NCI-H2171 (cell line): ENCODE measurements at regions not wholly inside any gene's neighbourhood (a gene's known extent, or its start where the extent isn't known, plus 50 kb on each side); places are given as distances from the start of the nearest gene placed in this dataset.

Experiments
- DNase-seq: peaks from one replicate; lab custom pipeline; 2025; lab: John Stamatoyannopoulos, UW

GRCh38 chr6:21381331-21381963, 212.1 kb upstream of the SOX4 start:
- DNase-seq: no peak

GRCh38 chr6:21382821-21383449, 210.6 kb upstream of the SOX4 start:
- no peak for DNase-seq

GRCh38 chr6:21383450-21384085, 210.0 kb upstream of the SOX4 start:
- DNase-seq: no peak

DNA sequence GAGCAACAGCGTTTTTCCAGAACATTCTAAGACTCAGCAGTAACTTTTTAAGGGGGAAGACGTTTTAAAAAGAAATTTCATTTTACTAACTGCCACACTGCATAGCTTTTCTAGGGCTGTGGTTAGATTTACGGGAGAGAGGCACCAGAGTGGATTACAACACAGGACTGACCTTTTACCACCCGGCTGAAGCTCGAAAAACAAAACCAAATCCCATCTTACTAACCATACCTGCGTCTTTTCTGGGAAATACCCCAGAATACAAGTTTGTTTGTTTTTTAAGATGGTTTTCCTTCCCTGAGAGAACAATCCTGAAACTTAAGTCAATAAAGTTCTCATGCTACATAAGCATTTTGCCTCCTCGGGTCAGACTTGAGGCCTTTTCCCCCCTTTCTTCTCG, 209.3 kb upstream of the SOX4 start:
- no peak for DNase-seq

- DNase-seq: no peak
Observed at GRCh38 chr6:21386744-21387143, 206.8 kb upstream of the SOX4 start.

DNA sequence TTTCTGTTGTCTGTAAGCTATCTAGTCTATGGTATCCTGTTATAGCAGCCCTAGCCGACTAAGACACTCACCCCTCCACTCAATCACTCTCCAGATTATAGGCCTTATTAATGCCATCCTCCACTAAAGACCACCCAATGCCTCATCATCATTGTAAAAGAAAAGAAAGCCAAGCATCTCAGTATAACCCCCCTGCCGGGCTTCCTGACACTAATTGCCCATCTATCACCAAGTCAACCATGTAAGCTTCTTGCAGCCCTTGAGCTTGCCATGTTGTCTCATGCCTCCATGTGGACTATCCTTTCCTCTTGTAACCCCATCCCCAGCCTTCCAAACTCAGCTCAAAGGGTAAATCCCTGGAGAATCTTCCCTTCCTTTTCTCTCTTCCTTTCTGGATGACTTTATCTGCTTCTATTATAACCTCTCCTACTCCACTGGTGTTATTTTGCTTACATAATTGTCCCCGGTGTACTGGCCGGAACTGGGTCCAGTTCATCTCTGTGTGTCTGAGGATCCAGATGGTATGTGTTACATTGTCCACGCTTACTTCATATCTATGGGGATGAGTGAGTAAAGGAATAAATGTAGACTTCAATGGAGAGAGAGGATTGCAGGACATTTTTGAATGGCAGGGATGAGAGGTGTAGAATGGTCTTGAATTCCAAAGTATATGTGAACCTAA, 202.9 kb upstream of the SOX4 start:
- DNase-seq: no peak

DNA sequence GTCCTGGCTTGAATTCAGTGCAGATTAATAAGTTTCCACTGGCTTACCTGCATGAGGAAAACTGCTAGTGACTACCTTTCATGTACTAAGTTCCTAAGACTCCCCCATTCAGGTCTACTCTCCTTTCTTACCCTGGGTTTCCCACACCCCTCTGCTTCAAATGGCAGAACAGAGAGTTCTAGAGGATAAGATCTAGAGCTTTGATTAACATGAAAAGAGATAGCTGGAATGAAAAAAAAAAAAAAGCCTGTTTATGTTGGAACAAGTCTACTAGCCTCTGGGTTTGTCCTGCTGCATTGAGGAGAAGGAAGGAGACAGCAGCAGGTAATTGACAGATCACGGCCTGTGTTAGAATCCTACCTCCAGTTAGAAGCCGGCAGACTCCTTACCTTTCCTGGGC, 201.4 kb upstream of the SOX4 start:
- DNase-seq: no peak

DNA sequence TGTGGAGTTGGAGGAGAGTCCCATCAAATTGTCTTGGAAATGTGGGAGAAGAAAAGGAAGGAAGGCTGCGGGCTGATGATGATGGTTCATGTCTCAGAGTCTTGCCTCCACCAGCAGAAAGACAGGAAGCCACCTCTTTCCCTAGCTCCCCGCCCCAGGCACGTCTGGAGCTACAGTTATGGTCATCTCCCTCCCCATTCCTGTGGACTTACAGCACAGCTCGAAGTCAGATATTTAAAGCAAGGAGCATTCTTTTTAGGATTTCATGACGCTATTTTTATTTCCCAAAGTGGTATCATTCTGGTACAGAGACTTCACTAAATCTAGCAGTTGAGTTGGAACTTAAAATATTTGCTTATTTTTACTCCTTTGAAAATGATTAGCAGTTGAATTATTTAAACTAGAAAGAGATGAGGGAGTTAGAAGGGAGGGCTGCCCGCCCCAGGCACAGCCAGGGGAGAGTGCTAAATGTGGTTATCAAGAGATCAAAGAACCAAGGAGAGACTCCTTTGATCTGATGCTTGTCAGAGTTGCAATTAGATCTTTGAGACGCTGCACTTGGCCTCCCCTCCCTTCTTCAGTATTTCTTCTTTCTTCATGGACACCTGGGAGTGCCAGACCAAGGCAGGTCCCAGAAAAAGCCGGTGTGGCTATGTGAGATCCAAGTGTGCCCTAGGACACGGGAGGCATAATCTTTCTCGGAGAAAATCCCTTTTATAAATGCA, 199.9 kb upstream of the SOX4 start:
- DNase-seq: no peak

DNA sequence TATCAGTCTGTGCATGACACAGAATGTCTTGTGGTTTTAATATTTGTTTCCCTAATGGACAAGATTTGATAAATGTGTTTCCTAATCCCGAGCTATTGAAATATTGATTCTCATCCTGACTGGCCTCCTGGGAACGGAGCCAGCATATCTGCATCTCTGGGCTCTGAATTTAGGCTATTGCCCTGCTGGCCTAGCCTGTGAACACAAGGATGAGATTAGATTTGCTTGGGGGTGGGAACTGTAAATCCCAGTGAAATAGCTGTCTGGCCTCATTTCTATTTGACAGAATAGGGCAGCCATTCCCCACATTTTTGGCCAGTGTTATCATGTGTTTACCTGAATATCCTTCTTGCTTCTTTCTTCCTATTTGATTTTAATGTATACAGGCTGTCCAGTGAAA, 198.4 kb upstream of the SOX4 start:
- DNase-seq: no peak

DNA sequence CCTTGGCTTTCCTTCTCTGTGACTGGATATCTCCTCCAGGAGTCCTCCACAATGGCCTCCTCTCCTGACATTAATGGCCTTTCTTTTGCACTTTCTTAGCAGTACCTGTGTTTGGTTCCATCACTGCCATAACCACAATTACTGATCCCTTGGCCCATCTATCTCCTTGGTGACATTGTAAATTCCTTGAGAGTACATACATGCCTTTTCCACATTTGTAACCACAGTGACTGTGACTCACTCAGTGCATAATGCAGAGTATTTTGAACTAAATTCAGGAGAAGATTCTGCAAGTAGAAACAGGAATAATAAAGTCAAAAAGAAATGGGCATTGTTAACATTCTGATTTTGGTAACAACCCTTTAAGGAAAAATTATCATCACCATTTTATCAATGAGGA, 197.2 kb upstream of the SOX4 start:
- no peak for DNase-seq

GRCh38 chr6:21398741-21399325, 194.7 kb upstream of the SOX4 start:
- no peak for DNase-seq

GRCh38 chr6:21402368-21402767, 191.2 kb upstream of the SOX4 start:
- no peak for DNase-seq

- no peak for DNase-seq
Observed at GRCh38 chr6:21404577-21404976, 189.0 kb upstream of the SOX4 start.

DNA sequence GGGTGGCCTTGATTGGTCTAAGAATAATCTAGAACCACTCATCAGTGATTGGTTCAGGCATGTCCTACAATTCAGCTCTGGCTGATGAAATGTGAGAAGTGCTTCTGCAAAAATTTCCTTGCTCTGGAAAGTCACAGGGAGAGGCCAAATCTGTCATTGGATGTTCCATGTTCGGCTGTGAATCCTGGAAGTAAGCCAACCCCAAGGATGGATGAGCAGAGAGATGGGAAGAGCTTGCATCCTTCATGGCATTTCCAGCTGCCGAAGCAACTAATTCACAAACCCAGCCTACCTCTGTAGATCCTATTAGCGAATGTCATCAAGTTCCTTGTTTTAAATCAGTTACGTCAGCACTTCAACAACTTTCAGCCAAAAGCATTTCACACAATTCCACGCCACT, 187.2 kb upstream of the SOX4 start:
- DNase-seq: peak; percentile 34

DNA sequence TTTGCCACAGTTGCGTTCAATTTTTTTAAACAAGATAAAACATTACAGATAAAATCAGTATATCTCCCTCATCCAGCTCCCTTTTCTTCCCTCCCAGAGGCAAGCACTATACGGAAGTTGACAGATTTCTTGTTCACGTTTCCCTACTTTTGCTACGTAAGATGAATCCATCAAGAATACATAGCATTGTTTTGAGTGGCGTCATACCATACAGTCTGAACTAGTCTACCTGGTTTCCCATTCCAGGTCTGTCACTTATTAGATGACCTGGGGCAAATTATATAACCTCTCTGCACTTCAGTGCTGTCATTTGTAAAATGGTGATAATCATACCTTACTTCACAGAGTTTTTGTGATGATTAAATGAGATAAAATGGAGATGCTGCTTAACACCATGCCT, 184.3 kb upstream of the SOX4 start:
- no peak for DNase-seq

GRCh38 chr6:21413428-21413827, 180.1 kb upstream of the SOX4 start:
- DNase-seq: no peak

GRCh38 chr6:21414065-21414464, 179.5 kb upstream of the SOX4 start:
- no peak for DNase-seq

- no peak for DNase-seq
Observed at GRCh38 chr6:21420146-21420878, 173.2 kb upstream of the SOX4 start.

GRCh38 chr6:21420926-21421325, 172.6 kb upstream of the SOX4 start:
- no peak for DNase-seq

DNA sequence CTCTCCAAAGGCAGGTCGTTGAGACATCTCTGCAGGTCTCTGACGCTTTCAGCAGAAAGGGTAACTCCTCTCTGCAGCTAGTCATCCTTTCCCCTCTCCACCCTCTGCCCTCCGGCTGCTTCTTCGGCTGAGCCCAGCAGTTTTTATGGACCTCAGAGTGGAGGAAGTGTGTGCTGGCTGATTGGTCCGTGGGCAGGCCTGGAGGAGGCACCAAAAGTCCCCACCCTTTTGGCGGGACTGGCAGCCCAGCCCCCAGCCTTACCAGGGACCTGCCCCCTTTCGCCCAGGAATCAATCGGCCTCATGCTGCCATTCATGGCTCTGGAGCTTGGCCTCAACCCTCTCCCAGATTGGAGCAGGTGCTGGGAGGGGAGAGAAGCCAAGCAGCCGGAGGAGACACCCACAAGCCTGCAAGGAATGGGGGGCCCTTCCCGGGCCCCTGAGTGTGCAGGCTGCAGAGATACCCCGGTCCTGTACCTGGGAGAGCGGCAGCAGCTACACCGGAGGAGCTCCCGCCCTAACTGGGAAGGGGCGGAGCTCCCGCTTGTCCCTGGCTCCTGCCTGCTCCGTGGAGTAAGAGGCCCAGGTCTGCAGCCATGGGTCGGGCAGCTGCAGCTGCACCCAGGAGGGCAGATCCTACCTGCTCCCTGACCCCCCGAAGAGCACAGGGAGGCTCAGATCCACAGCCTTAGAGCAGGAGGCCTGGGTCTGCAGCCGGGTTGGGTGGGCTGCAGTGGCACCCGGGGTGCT, 170.3 kb upstream of the SOX4 start:
- DNase-seq: no peak
